Frontal cortex (tissue), 3 donors: ENCODE measurements at regions not wholly inside any gene's neighbourhood (a gene's known extent, or its start where the extent isn't known, plus 50 kb on each side); places are given as distances from the start of the nearest gene placed in this dataset.

Source experiments
- DNase-seq, 2 donors: peaks; one replicate each; pipeline ENCODE4 v3.0.0; 2012; ENCODE audit warnings: low spot score in 2 of 2
- FAIRE-seq: peaks from 2 replicates; lab custom pipeline; 2012; peaks lifted over from hg19 to GRCh38; lab: Jason Lieb, UNC
- donor health status: control.
- donor health status: control.
- donor health status: control.

GRCh38 chr20:24880356-24880755 is 68.7 kb upstream of the CST7 start:
- FAIRE-seq = no peak
- DNase-seq = no peak

GRCh38 chr20:24890286-24890685 is 58.8 kb upstream of the CST7 start:
- DNase-seq (no peak), FAIRE-seq (no peak)

GRCh38 chr20:24891546-24892393 is 57.3 kb upstream of the CST7 start:
- FAIRE-seq (no peak), DNase-seq (no peak)

GRCh38 chr20:24892522-24892921 is 56.5 kb upstream of the CST7 start:
- FAIRE-seq (no peak), DNase-seq (no peak)

GRCh38 chr20:24892931-24893330 is 56.1 kb upstream of the CST7 start:
- DNase-seq (no peak), FAIRE-seq (no peak)

- FAIRE-seq = no peak
- DNase-seq = no peak
Observed at GRCh38 chr20:24894488-24894887, 54.6 kb upstream of the CST7 start.

- no peak for FAIRE-seq
Observed at GRCh38 chr20:24894967-24895366, 54.1 kb upstream of the CST7 start.

GRCh38 chr20:24895431-24895830 is 53.6 kb upstream of the CST7 start:
- DNase-seq (no peak), FAIRE-seq (no peak)

More at GRCh38 chr20:24894967-24895366, 54.1 kb upstream of the CST7 start:
- DNase-seq = no peak

GRCh38 chr20:24895898-24896658 is 53.0 kb upstream of the CST7 start:
- DNase-seq (no peak), FAIRE-seq (no peak)

GRCh38 chr20:24896984-24897383 is 52.1 kb upstream of the CST7 start:
- no peak for DNase-seq
- no peak for FAIRE-seq

GRCh38 chr20:24897974-24898373 is 51.1 kb upstream of the CST7 start:
- no peak for FAIRE-seq
- no peak for DNase-seq

GRCh38 chr20:24899153-24899552 is 49.9 kb upstream of the CST7 start:
- DNase-seq (no peak), FAIRE-seq (no peak)
